GM18909 (cell line): ENCODE measurements at regions not wholly inside any gene's neighbourhood (a gene's known extent, or its start where the extent isn't known, plus 50 kb on each side); places are given as distances from the start of the nearest gene placed in this dataset.

Source experiments
- ATAC-seq: cut with Tn5 transposase; IDR thresholded peaks from one replicate; pipeline ENCODE4 v1.9.1; 2021; ENCODE audit warnings: mild to moderate bottlenecking; ENCODE audit not compliant: unreplicated experiment, poor library complexity

DNA sequence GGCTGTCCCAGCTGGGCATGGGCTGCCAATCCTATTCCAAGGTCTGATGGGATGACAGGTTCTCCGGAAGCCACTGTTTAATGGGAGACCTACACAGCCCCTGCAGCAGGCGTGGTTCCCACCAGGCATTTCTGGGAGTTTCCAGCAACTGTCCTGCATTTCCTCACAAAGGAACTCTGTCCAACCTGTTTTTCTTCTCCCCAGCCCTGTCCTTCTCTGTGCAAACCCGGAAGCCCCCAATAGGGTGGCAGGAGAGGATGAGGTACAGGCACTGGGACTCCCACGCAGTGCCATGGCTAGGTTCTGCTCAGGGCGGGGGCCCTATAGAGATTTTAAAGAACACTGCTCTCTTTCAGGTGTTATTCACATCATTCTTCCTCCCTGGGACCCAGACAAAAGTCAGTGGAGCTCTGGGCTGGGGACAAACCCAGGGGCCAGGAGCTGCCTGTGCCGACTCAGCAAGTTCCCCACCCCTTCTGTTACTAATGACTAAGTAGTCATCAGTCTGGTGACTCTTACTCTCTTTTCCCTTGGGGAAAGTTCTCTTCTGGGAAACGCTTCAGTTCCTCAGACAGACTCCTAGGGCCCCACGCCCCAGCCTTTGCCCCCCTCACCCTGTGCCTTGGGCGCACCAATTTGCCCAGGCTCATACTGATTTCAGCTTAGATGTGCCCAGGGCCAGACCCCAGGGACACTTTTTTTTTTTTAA is 97.7 kb downstream of the CD47 start:
- no peak for ATAC-seq

DNA sequence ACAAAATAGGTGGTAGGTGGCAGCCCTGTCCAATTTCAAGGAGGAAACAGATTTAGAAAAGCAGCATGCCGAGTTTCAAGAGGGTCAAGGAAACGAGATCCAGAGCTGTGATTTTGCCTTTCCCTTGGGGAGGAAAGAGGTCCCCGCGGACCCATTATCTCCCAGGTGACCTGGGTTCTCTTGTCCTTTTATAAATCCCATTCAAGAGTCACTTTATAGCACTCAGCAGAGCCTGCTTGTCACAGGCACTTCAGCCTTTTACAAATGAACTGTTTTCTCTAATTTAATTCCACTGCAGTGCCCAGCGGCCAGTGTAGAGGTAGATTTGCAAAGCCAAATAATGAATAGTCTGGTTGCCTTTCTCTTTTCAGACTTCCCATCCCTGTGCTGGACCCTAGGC is 99.9 kb downstream of the CD47 start:
- ATAC-seq = no peak

DNA sequence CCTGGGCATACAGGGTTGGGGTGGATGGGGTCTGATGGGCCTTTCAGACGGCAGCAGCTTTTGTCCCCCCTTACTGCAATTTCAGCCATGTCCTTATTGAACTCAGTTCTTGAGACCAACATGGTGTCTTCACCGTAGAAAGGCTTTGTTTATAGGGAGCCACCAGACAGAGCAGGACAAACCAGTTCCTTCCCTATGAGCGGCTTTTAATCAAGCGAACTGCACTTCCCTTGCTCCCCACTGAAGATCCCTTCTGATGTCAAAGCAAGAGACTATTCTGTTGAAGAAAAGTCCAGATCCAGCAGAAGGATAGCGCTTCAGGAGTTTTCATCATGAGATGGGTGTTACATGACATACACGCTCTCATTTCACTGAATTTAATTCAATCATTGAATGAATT is 100.4 kb downstream of the CD47 start:
- no peak for ATAC-seq

DNA sequence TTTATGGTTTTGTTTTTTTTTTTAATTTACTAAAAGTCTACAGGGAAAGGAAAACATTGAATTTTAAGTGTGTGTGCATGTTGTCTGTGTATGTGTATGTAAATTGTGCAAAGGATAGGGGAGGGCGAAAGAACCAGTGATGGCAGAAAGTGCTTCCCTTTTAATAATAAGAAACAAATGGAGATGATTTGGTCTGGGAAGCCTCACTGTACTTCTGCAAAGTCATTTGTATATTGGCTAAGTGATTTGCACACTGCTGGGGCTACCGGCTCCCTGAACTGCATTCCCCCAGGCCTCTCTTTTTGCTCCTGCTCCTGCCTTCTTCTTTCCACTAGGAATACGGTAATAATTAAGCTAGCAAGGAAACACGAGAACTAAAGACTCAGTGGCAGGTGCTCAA is 101.2 kb downstream of the CD47 start:
- ATAC-seq = no peak

DNA sequence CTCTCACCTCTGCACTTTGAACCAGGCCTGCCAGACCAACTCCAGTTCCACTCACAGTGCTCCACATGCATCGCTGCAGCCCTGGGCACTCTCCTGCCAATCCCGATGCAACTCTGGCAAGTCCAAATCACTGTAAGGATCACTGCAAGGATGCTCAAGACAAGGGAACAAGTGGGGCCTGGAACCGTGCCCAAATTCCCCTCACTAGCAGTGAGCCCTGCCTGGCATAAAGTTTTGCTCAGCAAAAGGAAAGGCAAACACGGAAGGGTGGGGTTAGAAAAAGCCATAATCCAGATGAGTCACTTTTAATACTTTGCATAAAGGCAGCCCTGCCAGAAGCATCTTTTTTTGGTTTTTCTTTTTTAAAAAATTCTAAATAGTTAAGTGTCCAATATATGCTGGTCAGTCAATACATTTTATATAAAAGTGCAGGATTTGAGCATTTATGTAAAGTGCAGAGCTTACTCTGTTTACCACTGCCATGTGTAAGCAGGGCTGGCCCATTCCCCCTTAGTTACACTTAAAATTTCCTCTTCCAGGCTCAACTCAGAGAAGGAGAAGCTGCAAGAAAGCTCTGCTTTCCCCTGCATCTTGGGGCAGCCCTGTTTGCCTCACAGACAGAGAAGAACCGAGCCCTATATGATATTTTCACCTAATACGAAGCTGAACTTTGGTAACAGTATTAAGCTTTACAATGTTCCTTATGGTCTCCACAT is 102.2 kb downstream of the CD47 start:
- ATAC-seq = no peak

DNA sequence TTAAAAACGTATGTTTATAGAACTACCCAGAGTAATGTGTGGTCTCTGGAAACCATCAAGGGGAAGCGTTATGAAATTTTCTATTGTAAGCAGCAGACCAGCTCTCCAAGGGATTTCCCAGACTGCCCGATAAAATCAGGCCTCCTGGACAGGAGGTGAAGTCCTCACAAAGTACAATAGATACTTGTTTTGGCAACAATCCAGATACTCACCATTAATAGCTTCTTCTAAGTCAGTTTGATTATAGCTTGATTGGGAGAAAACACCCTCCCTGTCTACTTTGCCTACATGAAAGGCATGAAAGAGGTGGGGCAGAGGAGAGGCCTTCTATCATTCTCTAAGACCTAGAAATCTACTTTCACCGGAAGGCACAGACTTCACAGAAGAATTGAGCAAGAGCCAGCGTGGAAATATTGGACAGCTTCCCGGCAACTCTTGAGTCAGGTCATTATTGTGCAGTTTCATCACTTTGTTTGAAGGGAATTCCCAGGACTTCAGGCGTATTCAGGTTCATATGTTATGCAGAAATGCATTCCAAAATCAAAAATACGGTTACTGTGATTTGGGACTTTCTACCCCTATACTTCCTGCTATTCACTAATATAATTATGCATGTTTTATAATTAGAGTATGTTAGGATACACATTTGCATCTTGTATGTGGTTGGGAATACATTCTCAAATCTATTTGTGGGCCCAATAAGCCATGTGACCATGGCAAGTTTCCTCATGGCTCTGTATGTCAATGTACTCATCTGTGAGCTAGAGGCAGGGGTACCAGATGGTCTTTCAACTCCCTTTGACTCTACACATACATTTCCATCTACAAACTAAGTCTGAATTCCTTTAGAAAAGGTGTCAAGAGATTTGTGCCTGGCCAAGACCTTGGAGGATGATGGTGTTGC is 103.5 kb downstream of the CD47 start:
- ATAC-seq = no peak

DNA sequence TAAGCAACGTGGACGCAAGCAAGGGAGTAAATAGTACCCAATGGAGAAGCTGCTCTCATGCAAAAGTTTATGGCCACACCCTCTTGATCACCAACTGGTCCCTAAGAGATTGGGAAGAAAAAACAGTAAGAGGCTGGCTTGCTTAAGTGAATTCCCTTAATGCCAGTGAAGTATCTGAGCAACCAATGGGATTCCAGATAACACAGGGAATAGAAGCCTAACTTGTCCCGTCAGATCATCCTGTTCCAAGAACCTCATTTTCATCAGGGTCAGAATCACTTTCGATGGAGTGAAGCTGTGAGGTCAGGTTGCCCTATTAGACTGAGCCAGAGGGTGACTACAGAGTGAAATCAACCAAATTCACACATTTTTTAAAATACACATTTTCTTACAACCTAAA is 104.3 kb downstream of the CD47 start:
- no peak for ATAC-seq

DNA sequence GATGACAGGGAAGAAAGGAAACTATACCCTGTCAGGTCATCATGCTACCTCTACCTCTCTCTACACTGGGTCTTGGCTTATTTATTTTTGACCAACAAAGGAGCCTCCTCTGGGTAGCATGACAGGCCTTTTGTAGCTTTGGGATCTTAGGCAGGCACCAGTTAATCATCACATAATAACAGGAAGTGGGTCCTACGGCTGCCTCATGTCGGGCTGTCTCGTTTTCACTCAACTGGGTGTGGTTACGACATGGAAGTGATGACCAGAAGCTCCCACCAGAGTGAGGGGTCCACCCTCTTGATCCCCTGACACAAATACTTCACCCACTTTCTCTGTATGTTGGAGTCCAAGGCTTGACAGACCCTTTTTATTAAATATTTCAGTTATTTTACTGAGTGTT is 105.3 kb downstream of the CD47 start:
- ATAC-seq = peak; percentile 99

DNA sequence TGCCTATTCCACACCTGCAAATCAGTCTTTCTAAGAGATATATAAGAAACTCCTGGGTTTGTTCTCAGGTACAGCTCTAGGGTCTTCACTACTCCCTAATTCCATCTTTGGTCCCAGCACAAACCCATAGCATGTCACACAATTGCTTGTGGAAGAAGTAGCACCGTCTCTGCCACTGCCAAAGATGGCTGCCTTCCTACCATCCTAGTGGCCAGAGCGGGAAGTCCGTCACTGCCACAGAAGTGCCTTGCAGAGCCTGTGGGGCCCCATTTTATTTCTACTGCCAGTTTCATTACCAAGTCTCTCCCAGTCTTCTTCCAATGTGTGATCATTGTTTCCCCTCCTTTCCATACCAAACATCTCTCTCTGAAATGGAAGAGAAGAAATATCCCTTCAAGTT is 107.6 kb downstream of the CD47 start:
- no peak for ATAC-seq

DNA sequence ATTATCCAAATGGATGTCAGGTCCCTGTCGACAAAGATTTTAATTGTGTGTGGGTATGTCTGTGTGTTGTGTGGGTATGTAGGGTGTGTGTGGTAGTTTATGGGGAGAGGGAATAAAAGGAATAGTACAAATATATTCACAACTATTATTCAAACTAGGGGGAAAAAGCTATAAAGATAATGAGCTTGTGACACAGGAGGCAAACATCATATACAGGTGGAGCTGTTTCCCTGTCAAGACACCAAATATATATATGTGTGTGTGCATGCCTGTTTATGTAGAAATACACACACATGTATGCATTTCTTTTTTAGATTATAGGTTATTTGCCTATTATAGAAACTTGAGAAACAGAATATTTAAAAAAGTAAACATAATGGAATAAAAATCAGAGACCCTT is 108.7 kb downstream of the CD47 start:
- no peak for ATAC-seq

DNA sequence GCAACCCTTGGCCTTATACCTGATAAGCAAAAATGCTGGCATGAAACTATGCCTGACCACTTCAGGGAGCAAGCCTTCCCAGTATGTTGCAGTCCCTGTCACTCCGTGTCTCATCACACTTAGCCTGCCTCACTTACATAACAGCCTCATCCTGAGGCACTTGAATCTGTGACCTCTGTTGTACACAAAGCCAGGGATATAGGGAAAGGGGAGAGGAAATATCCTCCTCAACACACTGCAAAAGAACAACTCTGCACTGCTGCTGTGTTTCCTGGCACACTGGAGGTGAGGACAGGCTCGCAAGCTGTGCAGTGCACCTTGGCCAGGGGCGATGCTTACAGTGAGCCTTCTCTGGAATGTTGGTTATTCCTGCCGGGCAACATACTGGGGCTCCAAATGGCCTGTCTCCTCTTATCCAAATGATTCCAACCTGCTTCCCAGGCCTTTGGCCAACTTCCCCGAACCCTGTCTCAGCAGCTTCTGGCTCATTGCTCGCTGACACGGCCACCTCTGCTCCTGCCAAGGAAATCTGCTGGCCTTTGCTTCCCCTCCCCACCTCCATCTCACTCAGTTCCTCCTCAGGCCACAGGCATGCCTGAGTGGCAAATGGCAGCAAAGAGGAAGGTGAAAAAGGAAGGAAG is 109.2 kb downstream of the CD47 start:
- ATAC-seq = no peak

DNA sequence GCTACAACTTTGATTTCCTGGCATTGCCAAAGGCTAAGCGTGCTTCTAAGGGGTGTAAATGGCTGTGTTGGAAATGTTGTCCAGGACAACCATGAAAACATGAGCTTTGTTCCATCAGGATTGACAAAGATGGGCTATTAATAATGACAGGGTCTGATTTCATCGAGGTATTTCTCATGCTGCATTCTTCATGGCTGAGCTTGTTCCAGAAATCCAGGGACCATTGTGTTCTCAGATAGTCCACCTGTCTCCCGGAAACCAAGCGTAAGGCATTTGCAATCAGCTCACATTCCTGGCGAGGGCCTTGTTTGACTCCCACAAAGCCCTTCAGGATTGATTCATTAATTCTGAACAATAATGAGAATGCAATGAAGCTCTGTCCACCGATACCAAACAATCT is 111.3 kb downstream of the CD47 start:
- no peak for ATAC-seq

DNA sequence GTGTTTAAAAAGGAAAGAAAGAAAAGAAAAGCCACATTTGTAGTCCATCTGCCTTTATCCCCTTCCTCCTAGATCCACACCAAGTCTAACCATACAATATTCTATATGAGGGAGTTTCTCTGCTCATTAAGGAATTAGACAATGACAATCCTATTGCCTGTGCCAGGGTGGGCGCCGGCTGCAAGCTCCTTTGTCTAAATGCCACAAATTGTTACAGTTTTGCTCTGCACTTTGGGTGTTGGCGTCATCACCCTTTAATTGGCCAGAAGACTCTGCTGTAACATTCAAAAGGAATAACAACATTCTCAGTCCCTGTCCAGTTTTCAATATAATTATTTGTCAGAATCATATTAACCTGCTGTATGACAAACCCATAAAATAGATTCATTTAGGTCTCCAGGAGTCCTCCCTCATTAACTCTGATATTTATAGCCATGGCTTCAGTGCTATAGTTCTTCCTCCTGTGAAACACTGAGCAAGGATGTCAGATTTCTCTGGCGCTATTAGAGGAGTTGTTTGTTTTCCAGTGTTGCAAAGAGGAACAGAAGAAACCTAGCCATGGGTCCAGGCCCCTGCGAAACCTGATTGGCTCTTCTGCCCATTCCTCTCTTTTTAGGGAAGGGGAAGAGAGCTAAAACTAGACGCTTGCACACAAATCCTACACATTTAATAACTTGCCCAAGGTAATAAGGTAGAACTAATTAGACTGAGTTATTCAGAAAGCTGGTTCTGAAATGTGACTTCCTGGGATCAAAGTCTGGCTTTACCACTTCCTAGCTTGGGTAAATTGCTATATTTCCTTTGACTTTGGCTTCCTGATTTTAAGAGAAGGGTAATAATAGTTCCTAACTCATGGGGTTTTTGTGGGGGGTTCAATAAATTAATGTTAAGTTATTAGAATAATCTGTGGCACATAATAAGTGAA is 112.4 kb downstream of the CD47 start:
- ATAC-seq = no peak

DNA sequence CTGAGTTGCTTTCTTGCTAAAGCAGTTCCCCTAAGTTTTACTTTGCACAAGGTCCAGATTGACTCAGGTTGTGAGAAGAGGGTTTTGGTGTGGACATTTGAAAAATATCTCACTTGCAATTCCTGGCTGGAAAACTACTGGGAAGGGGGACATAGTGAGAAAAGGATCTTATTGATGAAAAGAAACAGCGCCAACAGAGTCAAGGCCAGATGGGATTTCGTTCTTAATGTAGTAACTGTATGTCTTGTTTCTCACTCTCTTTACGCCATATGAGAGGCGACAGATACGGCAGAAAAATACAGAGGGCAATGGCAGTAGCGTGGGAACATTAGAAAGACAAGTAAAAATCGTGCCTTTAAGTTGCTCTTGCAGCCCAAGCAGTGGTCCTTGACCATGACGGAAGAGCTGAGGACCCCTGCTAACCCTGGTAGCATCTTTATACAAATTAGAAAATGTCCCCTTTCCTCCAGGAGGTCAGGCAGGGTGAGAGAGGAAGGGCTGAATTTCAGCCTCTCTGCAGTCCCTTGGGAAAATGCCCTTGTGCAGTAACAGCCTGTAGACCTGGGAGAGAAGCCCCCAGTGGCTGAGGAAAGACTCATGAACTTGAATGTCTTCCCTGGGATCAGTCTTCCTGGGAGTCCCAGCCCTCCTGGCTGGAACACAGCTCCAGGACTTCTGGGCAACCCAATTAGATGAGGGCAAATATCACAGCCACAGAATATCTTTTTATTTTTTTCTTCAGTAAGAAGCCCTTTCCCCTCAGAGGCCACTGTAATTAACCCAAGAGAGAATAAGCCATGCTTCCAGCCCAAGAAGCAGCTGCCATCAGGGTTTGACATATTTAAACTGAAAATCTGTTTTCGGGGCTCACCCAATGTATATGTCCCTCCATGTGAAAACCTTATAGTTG is 113.4 kb downstream of the CD47 start:
- ATAC-seq = no peak

DNA sequence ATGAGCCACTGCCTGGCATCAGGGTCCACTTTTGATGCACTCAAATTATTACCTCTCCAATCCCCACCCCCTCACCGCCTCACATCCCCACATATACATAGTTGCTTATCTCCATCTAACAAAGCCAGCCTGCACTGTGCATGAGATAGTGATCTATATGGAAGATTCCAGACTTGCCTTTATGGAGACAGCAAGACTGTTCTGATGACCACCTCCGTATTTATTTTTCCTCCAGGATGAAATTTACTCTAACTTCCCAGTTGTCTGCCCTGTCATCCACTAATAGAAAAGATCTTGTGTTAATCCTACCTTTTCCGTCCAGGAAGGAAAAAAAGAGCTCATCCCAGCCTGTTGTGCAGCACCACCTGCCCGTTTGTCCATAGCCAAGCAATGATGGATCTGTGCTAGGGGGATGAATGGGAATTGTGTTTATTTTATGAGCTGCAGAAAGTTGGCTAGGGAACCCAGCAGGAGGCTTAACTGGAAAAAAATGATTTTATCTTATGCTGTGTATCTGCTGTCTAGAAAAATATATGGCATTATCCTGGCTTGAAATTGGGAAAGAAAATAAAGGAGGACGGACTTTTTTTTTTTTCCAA is 114.5 kb downstream of the CD47 start:
- no peak for ATAC-seq

DNA sequence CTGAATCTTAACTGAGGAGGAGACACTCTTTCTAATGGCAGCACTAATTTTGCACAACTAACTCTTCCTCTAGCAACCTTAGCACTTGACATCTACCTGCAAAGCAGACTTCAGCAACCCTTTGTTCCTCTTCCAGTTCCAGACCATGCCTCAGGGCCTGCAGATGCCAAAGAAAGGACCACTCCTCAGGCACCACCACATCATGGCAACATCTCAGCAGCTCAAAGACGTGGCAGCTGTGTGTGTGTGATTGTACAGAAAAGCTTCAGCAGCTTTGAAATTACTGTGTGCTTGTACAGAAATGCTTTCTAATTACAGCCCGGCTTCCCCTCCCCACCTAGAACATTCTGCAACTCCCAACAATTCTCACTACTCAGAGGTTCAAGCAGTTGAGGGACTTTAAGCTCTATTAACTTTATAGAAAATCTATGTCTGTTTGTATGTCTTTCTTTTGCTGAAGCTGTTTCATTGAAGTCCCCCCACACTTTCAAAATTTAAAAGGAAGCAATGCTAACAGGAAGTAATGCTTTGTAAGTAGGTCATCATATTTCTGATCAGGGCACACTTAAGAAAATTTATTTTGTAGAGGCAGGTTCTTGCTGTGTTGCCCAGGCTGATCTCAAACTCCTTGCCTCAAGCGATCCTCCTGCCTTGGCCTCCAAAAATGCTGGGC is 115.2 kb downstream of the CD47 start:
- no peak for ATAC-seq

DNA sequence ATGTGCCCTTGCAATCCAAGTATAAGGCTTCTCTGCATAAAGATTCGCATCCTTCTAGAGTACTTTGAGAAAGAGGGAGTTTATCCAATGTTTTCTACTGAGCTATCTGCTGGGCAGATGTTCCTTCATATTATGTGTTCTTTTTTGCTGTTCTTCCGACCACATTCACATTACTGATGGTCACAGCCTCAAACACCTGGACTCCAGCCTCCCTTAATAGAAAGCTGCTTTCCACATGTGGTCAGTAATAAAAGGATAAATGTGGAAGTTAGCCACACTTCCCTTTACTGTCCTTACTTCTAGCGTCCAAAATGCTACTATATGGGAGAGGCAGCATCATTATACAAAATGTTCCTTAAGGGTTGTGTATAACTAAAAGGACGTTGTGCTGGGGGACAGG is 116.9 kb downstream of the CD47 start:
- no peak for ATAC-seq

DNA sequence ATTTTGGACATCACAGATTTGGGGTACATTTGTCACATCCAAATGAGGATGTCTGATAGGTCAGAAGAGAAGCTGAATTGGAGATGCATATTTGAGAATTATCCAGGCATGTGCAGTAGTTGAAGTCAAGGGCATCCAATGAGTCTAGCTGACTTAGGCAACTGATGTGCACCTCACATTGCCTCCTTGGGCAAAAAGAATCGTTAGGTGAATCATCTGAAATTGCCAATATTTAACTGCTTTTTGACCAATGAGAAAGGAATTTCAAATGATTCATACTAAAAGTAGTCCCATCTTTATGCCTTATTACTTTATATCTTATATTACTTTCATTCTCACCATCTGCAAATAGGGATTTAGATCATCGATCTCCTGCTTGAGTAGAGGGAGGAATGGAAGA is 117.7 kb downstream of the CD47 start:
- no peak for ATAC-seq
